Femur (tissue), 1 donor: ENCODE measurements at regions not wholly inside any gene's neighbourhood (a gene's known extent, or its start where the extent isn't known, plus 50 kb on each side); places are given as distances from the start of the nearest gene placed in this dataset.

Experiments used
- DNase-seq: peaks from one replicate; pipeline ENCODE4 v3.0.0-alpha.2; 2017

DNA sequence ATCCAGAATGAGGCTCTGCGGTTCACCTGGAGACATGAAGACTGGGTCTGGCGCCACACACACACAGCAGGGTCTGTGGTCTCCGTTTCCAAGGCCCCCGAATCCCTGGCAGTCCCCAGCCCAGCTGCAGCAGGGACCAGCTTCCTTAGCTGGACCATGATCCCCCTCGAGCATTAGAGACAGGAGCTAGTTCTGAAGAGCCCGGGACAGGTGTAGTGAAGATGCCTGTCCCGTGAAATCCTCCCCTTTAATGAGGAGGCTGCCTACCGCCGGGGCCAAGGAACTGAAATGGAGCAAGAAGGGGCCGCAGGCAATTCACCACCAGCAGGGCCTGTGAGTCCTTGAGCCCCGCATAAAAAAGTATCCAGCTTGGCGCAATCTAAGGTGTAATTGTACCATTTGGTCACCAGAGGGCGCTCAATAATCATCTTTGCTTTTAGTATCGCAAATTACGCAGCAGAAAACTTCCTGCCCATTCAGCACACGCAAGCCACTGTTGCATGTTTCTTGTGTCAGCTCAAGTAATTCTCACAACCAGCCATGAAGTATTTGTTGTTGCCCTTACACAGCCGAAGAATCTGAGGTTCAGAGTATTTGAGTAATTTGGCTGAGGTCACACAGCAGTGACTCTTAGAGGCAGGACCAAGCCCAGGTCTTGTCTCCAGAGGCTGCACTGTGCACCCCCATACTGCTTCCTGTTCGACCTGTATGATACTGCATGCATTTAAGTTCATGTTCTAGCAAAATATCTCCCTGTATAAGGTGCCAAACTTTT lies 54.3 kb upstream of the PPP2R5C start:
- peak; percentile 67 for DNase-seq

DNA sequence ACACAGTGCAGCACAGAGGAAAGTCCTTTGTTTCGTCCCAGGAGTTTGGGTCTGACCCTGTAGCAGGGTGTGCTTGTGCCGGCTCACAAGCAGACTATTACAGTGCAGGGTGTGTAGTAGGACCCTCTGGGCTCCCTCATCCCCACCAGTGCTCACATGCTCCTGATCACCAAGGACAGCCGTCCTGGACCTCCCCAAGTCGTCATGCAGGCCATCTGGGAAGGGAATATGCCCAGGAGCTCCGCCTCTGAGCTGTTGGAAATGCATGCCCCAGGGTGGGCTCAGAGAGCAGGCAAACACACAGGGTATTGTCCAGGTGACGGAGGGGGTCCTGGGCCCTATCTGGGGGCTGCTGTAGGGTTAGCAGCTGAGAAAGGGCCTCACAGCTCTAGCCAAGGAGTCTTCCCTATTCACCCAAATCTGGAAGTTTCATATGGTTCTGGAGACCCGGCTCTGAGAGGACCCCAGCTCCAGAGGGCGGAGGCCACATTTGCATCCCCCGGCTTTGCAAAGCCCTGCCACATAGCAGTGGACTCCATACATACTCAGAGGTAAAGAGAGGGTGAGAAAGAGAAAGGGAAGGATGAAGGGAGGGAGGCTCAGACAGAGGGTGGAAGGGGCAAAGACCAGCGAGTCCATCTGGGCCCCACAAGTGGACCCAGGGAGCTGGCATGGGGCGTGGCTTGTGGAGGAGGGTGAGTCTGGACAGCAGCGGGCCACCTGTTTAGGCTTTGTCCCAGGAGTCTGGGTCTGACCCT lies 53.5 kb upstream of the PPP2R5C start:
- no peak for DNase-seq

DNA sequence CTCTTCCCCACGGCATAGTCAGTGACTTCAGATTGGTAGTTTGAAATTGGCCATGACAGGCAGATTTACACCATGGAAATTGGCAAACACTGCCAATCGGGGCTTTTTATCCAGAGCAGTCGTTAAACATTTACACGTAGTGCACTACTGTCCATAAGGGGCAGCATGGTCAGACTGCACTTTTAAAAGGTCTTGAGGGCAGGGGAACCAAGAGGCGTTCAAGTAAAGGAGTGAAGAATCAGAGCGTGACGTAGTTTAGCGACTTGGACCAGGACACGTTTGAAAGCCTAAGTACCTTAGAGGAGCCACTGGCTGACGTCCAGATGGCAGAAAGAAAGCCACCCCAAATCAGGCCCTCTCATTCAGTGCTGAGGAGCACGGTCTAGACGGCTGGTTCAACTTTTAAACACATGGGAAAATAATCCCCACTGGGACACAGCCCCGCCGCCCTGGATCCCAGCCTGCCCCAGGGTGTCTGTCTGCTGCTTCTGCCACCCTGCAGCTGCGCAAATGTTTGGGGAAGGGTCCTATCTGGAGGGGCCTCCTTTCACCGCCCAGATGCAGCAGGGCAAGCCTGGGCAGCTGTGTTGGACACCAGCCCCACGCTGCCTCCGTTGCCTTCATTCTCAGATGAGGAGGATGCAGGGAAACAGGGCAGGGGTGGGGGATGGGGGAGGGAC lies 52.5 kb upstream of the PPP2R5C start:
- no peak for DNase-seq

DNA sequence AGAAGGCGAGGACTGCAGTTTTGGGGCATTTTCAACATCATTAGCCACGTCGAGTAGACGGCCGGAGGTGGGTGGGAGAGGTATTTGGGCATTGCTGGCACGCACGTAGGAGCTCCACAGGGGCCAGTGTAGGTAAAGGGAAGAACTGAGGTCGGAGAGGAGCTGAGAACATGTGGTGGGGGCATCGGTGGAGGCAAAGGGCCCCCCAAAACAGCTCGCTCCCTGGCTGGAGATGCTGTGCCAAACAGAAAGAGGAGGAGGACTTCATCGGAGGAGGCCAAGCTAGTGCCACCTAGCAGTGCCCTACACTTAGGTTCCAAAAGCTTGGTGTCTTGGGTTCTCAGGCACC lies 52.0 kb upstream of the PPP2R5C start:
- DNase-seq, result no peak

DNA sequence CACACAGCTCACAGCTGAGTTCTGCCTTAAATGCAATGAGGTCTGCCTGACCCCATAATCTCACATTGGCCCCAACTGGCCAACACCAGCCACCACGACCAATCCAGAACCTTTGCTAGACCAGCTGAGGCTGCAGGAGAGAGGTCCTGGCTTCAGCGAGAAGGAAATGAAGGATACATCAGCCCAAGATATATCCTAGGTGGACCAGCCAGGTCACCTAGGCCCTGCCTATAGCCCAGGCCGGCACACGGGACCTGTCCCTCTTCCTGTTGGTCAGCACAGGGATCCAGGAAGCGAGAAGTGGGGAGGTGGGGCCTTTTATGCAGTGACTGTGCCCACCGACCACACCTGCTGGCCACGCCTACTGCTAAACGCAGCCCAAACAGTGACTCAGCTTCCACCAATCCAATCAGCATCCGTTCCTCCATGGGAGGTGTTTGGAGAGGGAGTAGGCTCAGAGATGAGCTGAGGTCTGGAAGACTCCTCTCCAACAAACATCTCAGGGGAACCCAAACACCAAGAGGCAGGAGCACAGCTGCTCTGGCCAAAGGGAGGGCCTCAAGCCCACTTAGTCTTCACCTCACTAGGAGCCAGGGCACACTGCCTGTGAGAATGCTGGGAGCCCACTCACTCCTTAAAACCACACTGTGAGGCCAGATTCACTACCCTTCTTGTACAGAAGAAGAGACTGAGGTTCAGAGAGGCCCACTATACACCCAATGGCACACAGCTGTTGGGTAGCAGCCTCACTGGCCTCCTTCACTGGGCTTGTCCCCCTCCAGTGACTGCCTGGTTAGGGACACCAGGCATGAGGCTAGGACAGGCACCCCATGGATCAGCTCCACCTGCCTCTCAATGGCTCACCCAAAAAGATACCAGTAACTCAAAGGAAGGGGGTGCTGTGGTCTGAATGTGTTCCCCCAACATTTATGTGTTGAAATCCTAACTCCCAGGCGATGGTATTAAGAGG lies 51.3 kb upstream of the PPP2R5C start:
- no peak for DNase-seq

DNA sequence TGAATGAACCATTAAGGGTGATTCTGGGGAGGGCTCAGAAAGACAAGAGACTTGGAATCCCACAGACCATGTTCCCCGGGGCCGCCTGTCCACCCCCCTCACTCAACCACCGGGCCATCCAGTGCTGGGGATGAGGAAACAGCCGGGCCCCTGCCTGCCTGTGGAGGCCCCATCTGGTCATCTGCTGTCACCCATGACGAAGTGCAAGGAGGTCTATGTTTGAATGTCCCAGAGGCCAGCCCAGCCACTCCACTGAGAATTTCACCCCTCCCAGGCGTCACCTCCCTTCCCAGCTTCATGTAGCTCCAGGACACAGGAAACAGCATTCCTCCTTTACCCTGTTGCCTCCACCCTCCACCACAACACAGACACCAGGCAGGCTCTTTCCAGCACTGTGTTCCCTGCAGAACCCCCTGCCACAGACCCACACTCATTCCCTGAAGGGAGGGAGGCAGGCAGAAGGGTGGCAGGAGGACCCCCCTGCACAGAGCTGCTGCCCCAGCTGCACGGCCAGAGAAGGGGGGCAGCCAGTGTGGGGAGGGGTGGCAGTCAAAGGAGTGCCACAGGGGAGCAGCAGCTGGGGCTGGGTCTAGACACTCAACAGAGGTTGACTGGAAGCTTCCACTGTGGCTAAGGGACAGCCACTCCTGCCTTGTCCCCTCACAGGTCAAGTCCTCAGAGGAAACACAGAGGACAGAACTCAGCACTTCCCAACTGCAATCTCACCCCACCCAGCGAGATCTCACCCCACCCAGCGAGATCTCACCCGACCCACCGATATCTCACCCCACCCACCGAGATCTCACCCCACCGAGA lies 50.3 kb upstream of the PPP2R5C start:
- DNase-seq, result no peak
